HL-60 (cell line): ENCODE measurements at regions not wholly inside any gene's neighbourhood (a gene's known extent, or its start where the extent isn't known, plus 50 kb on each side); places are given as distances from the start of the nearest gene placed in this dataset.

Source experiments
- DNase-seq, 2 experiments: peaks; one replicate each; pipeline ENCODE4 v3.0.0-alpha.2; 2010 to 2020; ENCODE audit warnings: low read depth in 1 of 2, low spot score in 1 of 2
- H3K27ac ChIP-seq: fragments of 250-450 bp; sonication (Bioruptor Pico); replicated peaks from 2 replicates; pipeline ENCODE4 v1.5.1; 2020; ENCODE audit warnings: mild to moderate bottlenecking, moderate library complexity
- H3K27me3 ChIP-seq: fragments of 250-450 bp; sonication (Bioruptor Pico); 2 replicates; pipeline ENCODE4 v1.5.1; 2021; ENCODE audit warnings: mild to moderate bottlenecking, moderate library complexity; ENCODE audit not compliant: insufficient read depth, poor library complexity, severe bottlenecking
- H3K4me3 ChIP-seq: replicated peaks from 2 replicates; pipeline ENCODE4 v1.5.1; 2011; ENCODE audit warnings: mild to moderate bottlenecking, control low read depth, low read length; ENCODE audit not compliant: insufficient read depth
- GABPA ChIP-seq: IDR thresholded peaks from 2 replicates; pipeline ENCODE4 v1.6.1; 2012; ENCODE audit warnings: low read depth
- POLR2AphosphoS5 ChIP-seq: IDR thresholded peaks from 2 replicates; pipeline ENCODE4 v1.6.1; 2012; ENCODE audit warnings: low read depth
- SPI1 ChIP-seq: IDR thresholded peaks from 2 replicates; pipeline ENCODE4 v1.6.1; 2012; ENCODE audit warnings: low read depth, mild to moderate bottlenecking, borderline replicate concordance
- TF ChIP-seq, protein P1 (sequence below): IDR thresholded peaks from one replicate; pipeline ENCODE4 v1.5.1; 2011; ENCODE audit warnings: low read length, control low read depth, inconsistent platforms; ENCODE audit not compliant: insufficient read depth
- TF ChIP-seq, protein P2 (sequence below): IDR thresholded peaks from 2 replicates; pipeline ENCODE4 v1.6.1; 2012; ENCODE audit warnings: low read depth; ENCODE audit not compliant: insufficient replicate concordance

DNA sequence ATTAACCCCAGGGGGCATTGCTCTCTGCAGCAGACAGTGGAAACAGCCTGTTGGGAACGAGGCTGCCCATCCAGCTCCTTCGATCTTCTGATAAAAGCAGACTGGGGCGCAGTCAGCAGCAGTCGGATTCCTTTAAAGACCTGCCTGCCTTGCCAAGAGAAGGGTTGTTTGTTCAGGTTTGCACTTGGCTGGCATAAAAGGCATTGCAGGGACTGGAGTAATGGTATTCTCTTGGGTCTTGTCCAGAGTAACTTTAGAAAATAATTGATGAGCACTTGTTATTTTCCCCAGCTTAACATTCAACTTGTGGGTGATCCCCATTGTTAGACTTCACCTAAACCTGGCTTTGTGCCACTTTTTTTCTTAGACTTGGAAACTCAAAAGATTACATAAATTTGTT, 67.3 kb upstream of the SLC10A2 start:
- DNase-seq = no peak
- no peak overlapping the region for H3K4me3 ChIP-seq
- TF ChIP-seq SPI1 = no peak
- no peak for TF ChIP-seq POLR2AphosphoS5
- TF ChIP-seq, protein P1, sequence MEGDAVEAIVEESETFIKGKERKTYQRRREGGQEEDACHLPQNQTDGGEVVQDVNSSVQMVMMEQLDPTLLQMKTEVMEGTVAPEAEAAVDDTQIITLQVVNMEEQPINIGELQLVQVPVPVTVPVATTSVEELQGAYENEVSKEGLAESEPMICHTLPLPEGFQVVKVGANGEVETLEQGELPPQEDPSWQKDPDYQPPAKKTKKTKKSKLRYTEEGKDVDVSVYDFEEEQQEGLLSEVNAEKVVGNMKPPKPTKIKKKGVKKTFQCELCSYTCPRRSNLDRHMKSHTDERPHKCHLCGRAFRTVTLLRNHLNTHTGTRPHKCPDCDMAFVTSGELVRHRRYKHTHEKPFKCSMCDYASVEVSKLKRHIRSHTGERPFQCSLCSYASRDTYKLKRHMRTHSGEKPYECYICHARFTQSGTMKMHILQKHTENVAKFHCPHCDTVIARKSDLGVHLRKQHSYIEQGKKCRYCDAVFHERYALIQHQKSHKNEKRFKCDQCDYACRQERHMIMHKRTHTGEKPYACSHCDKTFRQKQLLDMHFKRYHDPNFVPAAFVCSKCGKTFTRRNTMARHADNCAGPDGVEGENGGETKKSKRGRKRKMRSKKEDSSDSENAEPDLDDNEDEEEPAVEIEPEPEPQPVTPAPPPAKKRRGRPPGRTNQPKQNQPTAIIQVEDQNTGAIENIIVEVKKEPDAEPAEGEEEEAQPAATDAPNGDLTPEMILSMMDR = no peak
- TF ChIP-seq, protein P2, sequence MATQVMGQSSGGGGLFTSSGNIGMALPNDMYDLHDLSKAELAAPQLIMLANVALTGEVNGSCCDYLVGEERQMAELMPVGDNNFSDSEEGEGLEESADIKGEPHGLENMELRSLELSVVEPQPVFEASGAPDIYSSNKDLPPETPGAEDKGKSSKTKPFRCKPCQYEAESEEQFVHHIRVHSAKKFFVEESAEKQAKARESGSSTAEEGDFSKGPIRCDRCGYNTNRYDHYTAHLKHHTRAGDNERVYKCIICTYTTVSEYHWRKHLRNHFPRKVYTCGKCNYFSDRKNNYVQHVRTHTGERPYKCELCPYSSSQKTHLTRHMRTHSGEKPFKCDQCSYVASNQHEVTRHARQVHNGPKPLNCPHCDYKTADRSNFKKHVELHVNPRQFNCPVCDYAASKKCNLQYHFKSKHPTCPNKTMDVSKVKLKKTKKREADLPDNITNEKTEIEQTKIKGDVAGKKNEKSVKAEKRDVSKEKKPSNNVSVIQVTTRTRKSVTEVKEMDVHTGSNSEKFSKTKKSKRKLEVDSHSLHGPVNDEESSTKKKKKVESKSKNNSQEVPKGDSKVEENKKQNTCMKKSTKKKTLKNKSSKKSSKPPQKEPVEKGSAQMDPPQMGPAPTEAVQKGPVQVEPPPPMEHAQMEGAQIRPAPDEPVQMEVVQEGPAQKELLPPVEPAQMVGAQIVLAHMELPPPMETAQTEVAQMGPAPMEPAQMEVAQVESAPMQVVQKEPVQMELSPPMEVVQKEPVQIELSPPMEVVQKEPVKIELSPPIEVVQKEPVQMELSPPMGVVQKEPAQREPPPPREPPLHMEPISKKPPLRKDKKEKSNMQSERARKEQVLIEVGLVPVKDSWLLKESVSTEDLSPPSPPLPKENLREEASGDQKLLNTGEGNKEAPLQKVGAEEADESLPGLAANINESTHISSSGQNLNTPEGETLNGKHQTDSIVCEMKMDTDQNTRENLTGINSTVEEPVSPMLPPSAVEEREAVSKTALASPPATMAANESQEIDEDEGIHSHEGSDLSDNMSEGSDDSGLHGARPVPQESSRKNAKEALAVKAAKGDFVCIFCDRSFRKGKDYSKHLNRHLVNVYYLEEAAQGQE = no peak
- no peak for TF ChIP-seq GABPA
- no peak overlapping the region for H3K27ac ChIP-seq
- H3K27me3 ChIP-seq = no peaks in the 10 kb centered on the region

DNA sequence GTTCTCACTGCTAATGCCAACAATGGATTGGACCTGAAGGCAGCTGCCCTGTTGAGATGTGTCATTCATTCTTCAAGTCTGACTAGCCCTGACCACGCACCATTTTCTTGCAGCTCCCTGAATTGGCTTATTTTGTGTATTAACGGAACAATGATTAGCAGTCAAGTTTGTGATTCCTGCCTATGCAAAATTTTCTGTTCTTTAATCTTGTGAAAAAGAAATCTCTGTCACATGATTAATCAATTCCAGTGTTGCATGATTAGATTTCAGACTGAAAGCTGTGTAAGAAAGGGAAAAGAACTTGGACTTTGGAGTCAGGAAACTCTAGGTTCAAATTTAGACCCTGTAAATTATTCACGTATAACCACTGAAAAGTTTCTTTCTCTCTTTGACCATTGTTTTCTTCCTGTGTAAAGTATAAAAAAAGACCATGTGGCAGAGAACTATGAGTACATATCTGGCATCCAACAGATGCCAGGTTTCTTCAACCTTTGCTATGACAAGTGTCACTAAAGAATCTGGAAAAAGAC, 64.5 kb upstream of the SLC10A2 start:
- Histone ChIP-seq H3K4me3 (no peak overlapping the region), H3K27ac (no peak overlapping the region), H3K27me3 (no peaks in the 10 kb centered on the region)
- TF ChIP-seq, protein P1 = no peak
- TF ChIP-seq SPI1 (no peak), GABPA (no peak), POLR2AphosphoS5 (no peak)
- TF ChIP-seq, protein P2 = no peak
- no peak for DNase-seq

DNA sequence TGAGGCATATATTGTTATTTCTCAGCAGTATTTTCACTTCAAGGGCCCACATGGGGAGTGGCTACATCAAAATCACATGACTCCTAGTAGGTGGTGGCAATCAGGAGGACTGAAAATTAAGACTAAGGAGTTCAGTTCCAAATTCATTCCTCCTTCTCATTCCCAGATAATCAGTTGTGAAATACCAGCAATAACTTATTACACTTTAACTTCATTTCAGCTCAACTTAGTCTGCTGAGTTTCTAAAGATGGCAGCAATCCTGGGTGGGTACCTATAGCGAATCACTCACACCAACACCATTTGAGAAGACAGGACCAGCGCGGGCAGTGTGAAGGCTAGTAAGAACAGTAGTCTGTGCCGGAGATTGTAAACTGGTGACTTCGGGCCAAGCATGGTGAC, 63.9 kb upstream of the SLC10A2 start:
- Histone ChIP-seq H3K27ac (no peak overlapping the region), H3K4me3 (no peak overlapping the region), H3K27me3 (no peaks in the 10 kb centered on the region)
- TF ChIP-seq, protein P2 = no peak
- TF ChIP-seq SPI1 = no peak
- no peak for TF ChIP-seq GABPA
- TF ChIP-seq POLR2AphosphoS5 = no peak
- DNase-seq = no peak
